ENCODE measurements at regions not wholly inside any gene's neighbourhood (a gene's known extent, or its start where the extent isn't known, plus 50 kb on each side); places are given as distances from the start of the nearest gene placed in this dataset.

GRCh38 chr3:170643831-170644230 lies 58.0 kb upstream of the SLC7A14 start:
- no peak for DNase-seq

GRCh38 chr3:170642882-170643601 lies 57.2 kb upstream of the SLC7A14 start:
- no peak for DNase-seq

GRCh38 chr3:170641510-170642236 lies 55.8 kb upstream of the SLC7A14 start:
- DNase-seq = no peak

GRCh38 chr3:170640737-170641171 lies 54.9 kb upstream of the SLC7A14 start:
- no peak for DNase-seq

- DNase-seq = no peak
Observed at GRCh38 chr3:170638988-170639387, 53.1 kb upstream of the SLC7A14 start.

GRCh38 chr3:170637306-170637705 lies 51.4 kb upstream of the SLC7A14 start:
- DNase-seq = no peak

- no peak for DNase-seq
Observed at GRCh38 chr3:170636400-170636973, 50.6 kb upstream of the SLC7A14 start.

Measured in left hindlimb (tissue), 1 donor.